ENCODE measurements at regions not wholly inside any gene's neighbourhood (a gene's known extent, or its start where the extent isn't known, plus 50 kb on each side); places are given as distances from the start of the nearest gene placed in this dataset.

- Histone ChIP-seq H2AFZ (ENCODE audit: low read length) (no peak overlapping the region), H3K36me3 (ENCODE audit: control insufficient read depth in 2 of 4, insufficient read depth in 4 of 4, low read length in 3 of 4) (no peaks in the 10 kb centered on the region), H3K4ac (replicated peaks; ENCODE audit: insufficient read length, low read depth, low read length) (no peak overlapping the region), H2BK120ac (replicated peaks; ENCODE audit: low read depth, low read length) (no peak overlapping the region), H4K5ac (ENCODE audit: insufficient read length, low read depth, low read length) (no peak overlapping the region), H3K23ac (ENCODE audit: insufficient read length) (no peak overlapping the region), H4K20me1 (replicated peaks in 1 of 2; ENCODE audit: control insufficient read depth in 1 of 2, insufficient read depth in 2 of 2, low read length in 2 of 2) (no peaks in the 10 kb centered on the region), H3K79me2 (ENCODE audit: control insufficient read depth in 1 of 2, insufficient read depth in 2 of 2, low read length in 2 of 2) (no peaks in the 10 kb centered on the region), H3K79me1 (ENCODE audit: low read depth, low read length) (no peaks in the 10 kb centered on the region), H4K8ac (ENCODE audit: extremely low read depth, insufficient read depth, low read length) (no peak overlapping the region), H2BK15ac (ENCODE audit: low read length) (no peak overlapping the region), H2AK5ac (ENCODE audit: low read depth, low read length) (no peak overlapping the region), H2BK5ac (ENCODE audit: low read depth, low read length) (no peak overlapping the region), H4K91ac (replicated peaks; ENCODE audit: insufficient read length, low read length) (no peak overlapping the region), H3K27me3 (replicated peaks in 1 of 4; ENCODE audit: control insufficient read depth in 3 of 4, extremely low read depth in 1 of 4, insufficient read depth in 3 of 4, low read length in 3 of 4) (no peaks in the 10 kb centered on the region), H3K14ac (ENCODE audit: insufficient read length) (no peak overlapping the region), H3K4me2 (ENCODE audit: insufficient read depth in 1 of 2, low read depth in 2 of 2, low read length in 2 of 2) (no peak overlapping the region), H3K4me3 (ENCODE audit: extremely low read depth in 1 of 4, insufficient read depth in 2 of 4, low read depth in 3 of 4, low read length in 4 of 4) (no peak overlapping the region), H3K9ac (replicated peaks in 1 of 4; ENCODE audit: extremely low read depth in 1 of 4, low read depth in 3 of 4, low read length in 3 of 4) (no peak overlapping the region), H3K18ac (ENCODE audit: extremely low read depth, low read length) (no peak overlapping the region), H3K23me2 (ENCODE audit: low read depth, low read length) (no peaks in the 10 kb centered on the region), H3K4me1 (replicated peaks in 1 of 4; ENCODE audit: control insufficient read depth in 3 of 4, insufficient read depth in 4 of 4, low read length in 3 of 4) (no peaks in the 10 kb centered on the region; a peak in 1 of 7 replicates), H2BK20ac (ENCODE audit: low read length) (no peak overlapping the region), H3K27ac (ENCODE audit: low read depth, low read length) (no peak overlapping the region), H3K56ac (replicated peaks; ENCODE audit: insufficient read length, low read depth, low read length) (no peak overlapping the region), H2BK12ac (ENCODE audit: low read depth, low read length) (no peak overlapping the region), H3K9me3 (ENCODE audit: insufficient read depth in 2 of 2, low read depth in 1 of 2, low read length in 1 of 2) (no peaks in the 10 kb centered on the region)
- no peak for DNase-seq (ENCODE audit: low read depth in 1 of 2, low spot score in 2 of 2)
- no peak for FAIRE-seq
- 89% methylated on average over 8 of the region's 8 CpGs; no CpG with 5 or more reads in 1 of the 2 experiments for WGBS, 2 experiments (ENCODE audit: extremely low coverage in 1 of 2, insufficient coverage in 1 of 2, insufficient read length in 1 of 2, insufficient replicate concordance in 2 of 2, low coverage in 1 of 2, low lambda C conversion rate in 2 of 2, missing lambda C conversion rate in 1 of 2)
- ChIA-PET CTCF (ENCODE audit: partially characterized antibody) (no interaction called here), POLR2A (ENCODE audit: partially characterized antibody) (no interaction called here)
- TF ChIP-seq JUND (IDR thresholded peaks at IDR 0.05; ENCODE audit: low read length): no peak
- no peak for TF ChIP-seq NRF1 (IDR thresholded peaks at IDR 0.05; ENCODE audit: low read depth, low read length)
- TF ChIP-seq USF2 (IDR thresholded peaks at IDR 0.05; ENCODE audit: low read length): no peak
- TF ChIP-seq POLR2AphosphoS5 (IDR thresholded peaks at IDR 0.05; ENCODE audit: low read depth, low read length): no peak
- TF ChIP-seq SIX5 (IDR thresholded peaks at IDR 0.05; ENCODE audit: low read depth, low read length): no peak
- no peak for TF ChIP-seq RFX5 (IDR thresholded peaks at IDR 0.05; ENCODE audit: borderline replicate concordance, low read depth, low read length)
- TF ChIP-seq SP4 (IDR thresholded peaks at IDR 0.05; ENCODE audit: low read length): no peak
- no peak for TF ChIP-seq KDM1A (IDR thresholded peaks at IDR 0.05; ENCODE audit: borderline replicate concordance, low read length)
- TF ChIP-seq SIN3A (conservative IDR thresholded peaks at IDR 0.05 in 1 of 2, IDR thresholded peaks at IDR 0.05 in 1 of 2; ENCODE audit: low read depth in 1 of 2, low read length in 2 of 2): no peak
- no peak for TF ChIP-seq ZNF274 (IDR thresholded peaks at IDR 0.05; ENCODE audit: borderline replicate concordance, extremely low read depth, low read length)
- TF ChIP-seq EGR1 (IDR thresholded peaks at IDR 0.05; ENCODE audit: borderline replicate concordance, low read depth, low read length): no peak
- TF ChIP-seq BACH1 (IDR thresholded peaks at IDR 0.05; ENCODE audit: low read length): no peak
Measured at GRCh38 chr2:59173325-59173724, 932.2 kb upstream of the FANCL start.
